ENCODE measurements at regions not wholly inside any gene's neighbourhood (a gene's known extent, or its start where the extent isn't known, plus 50 kb on each side); places are given as distances from the start of the nearest gene placed in this dataset.

- no peak overlapping the region for H3K27ac ChIP-seq
- TF ChIP-seq CTCF (conservative IDR thresholded peaks at IDR 0.05) (no peak), ZFX (IDR thresholded peaks at IDR 0.05) (no peak)
Measured at GRCh38 chr6:167435209-167435728, 110.4 kb downstream of the TTLL2 start.

DNA sequence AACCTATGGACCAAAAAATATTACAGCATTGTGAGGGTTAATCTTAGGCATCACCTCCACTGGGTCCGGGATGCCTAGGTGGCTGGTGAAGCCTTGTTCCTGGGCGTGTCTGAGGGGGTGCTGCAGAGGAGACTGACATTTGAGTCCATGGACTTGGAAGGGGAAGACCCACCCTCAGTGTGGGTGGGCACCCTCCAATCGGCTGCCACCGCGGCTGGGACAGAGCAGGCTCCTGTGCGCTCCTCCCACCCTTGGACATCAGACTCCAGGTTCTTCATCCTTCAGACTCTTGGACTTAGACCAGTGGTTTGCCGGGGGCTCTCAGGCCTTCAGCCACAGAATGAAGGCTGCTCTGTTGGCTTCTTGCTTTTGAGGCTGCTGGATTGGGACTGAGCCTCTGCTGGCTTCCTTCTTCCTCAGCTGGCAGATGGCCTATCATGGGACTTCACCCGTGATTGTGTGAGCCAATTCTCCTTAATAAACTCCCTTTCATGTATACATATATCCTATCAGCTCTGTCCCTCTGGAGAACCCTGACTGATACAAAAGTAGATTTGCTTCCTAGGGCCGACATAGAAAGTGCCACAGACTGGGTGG is 113.1 kb downstream of the TTLL2 start:
- no peak overlapping the region for H3K27ac ChIP-seq
- TF ChIP-seq CTCF (conservative IDR thresholded peaks at IDR 0.05), result no peak
- TF ChIP-seq ZFX (IDR thresholded peaks at IDR 0.05), result no peak

GRCh38 chr6:167441715-167442206 is 116.9 kb downstream of the TTLL2 start:
- TF ChIP-seq ZFX (IDR thresholded peaks at IDR 0.05), result no peak
- no peak for TF ChIP-seq CTCF (conservative IDR thresholded peaks at IDR 0.05)
- H3K27ac ChIP-seq, result no peak overlapping the region

- TF ChIP-seq ZFX (IDR thresholded peaks at IDR 0.05) (no peak), CTCF (conservative IDR thresholded peaks at IDR 0.05) (no peak)
- no peak overlapping the region for H3K27ac ChIP-seq
Measured at GRCh38 chr6:167442245-167442644, 117.4 kb downstream of the TTLL2 start.

GRCh38 chr6:167442796-167443680 is 118.2 kb downstream of the TTLL2 start:
- H3K27ac ChIP-seq, result no peak overlapping the region
- TF ChIP-seq CTCF (conservative IDR thresholded peaks at IDR 0.05) (no peak), ZFX (IDR thresholded peaks at IDR 0.05) (no peak)

- H3K27ac ChIP-seq, result no peak overlapping the region
- no peak for TF ChIP-seq CTCF (conservative IDR thresholded peaks at IDR 0.05)
Measured at GRCh38 chr6:167444602-167445346, 119.9 kb downstream of the TTLL2 start.

All from C4-2B (cell line).